NT2/D1 (cell line): ENCODE measurements at regions not wholly inside any gene's neighbourhood (a gene's known extent, or its start where the extent isn't known, plus 50 kb on each side); places are given as distances from the start of the nearest gene placed in this dataset.

Experiments
- DNase-seq: peaks from one replicate; pipeline ENCODE4 v3.0.0-alpha.2; 2011; ENCODE audit warnings: low read depth, low spot score
- H3K27me3 ChIP-seq: 2 replicates; pipeline ENCODE4 v1.6.0; 2011; ENCODE audit warnings: mild to moderate bottlenecking; ENCODE audit not compliant: insufficient read length, insufficient read depth
- H3K36me3 ChIP-seq: 2 replicates; pipeline ENCODE4 v1.6.1; 2011; ENCODE audit warnings: mild to moderate bottlenecking, low read length, mixed read lengths; ENCODE audit not compliant: insufficient read depth, insufficient read length
- H3K4me1 ChIP-seq: 2 replicates; pipeline ENCODE4 v1.5.1; 2011; ENCODE audit not compliant: insufficient read depth, insufficient read length
- H3K4me3 ChIP-seq: 2 replicates; pipeline ENCODE4 v1.5.1; 2011; ENCODE audit warnings: low read depth; ENCODE audit not compliant: insufficient read length
- H3K9ac ChIP-seq: 2 replicates; pipeline ENCODE4 v1.6.0; 2011; ENCODE audit warnings: low read depth; ENCODE audit not compliant: insufficient read length
- H3K9me3 ChIP-seq: 2 replicates; pipeline ENCODE4 v1.5.1; 2011; ENCODE audit warnings: mild to moderate bottlenecking, low read length; ENCODE audit not compliant: insufficient read depth
- SUZ12 ChIP-seq: IDR thresholded peaks from 2 replicates; pipeline ENCODE4 v1.6.1; 2011; ENCODE audit not compliant: insufficient read length, insufficient read depth; ENCODE audit errors: extremely low read depth
- YY1 ChIP-seq: IDR thresholded peaks from 2 replicates; pipeline ENCODE4 v1.6.1; 2011; ENCODE audit not compliant: insufficient read length, insufficient read depth
- ZNF274 ChIP-seq: IDR thresholded peaks from 2 replicates; pipeline ENCODE4 v1.6.1; 2011; ENCODE audit warnings: mild to moderate bottlenecking, low read depth, low read length

DNA sequence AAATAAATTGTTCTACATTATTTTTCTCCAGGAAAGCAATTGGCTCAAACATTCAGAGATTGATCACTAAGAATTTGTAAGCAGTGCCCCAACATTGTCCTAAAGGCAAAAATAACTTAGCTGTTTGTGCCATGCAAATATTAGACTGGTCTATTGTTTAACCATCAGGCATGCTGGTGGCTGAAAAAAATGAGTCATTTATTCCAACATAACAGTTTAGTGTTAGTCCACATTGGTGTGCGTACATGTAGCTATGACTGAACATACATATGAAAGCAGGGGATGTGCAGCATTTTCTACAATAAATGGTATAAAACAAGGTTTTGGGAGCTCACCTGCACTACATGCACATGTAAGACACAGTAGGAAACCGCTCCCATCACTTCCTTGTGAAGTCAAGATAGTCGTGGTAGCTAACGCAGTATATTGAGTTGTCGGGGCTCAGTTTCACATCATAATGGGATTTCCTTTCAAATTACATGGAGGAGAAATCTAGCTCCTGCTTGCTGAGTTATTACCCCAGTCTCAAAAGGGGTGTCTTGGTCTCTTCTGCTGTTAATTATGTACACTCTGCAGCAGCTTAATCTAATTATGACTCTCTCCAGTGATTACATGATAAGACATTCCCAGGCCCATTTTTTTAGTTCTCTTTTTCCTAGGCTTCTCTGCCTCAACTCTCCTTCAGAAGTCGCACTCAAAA lies 199.4 kb downstream of the LYPLAL1 start:
- Histone ChIP-seq H3K9ac (no peak overlapping the region), H3K4me1 (no peaks in the 10 kb centered on the region), H3K9me3 (no peaks in the 10 kb centered on the region), H3K36me3 (no peaks in the 10 kb centered on the region), H3K4me3 (no peak overlapping the region), H3K27me3 (no peaks in the 10 kb centered on the region)
- no peak for DNase-seq
- TF ChIP-seq SUZ12, result no peak
- no peak for TF ChIP-seq YY1
- no peak for TF ChIP-seq ZNF274

DNA sequence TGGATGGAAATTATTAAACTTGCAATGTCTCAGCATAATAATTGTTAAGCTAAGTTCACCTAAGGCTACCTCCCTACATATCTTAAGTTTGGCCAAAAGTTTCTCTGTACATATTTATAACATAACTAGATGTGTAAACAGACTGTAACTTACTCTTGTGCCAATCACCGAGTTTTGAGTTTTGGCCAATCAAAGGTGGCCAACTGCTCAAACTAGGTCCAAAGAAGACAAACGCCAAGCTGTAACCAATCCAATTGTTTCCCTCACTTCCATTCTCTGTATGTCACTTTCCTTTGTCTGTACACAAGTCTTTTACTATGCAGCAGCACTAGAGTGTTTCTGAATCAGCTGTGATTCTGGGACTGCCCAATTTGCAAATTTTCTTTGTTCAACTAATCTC lies 197.8 kb downstream of the LYPLAL1 start:
- H3K27me3 ChIP-seq, result no peaks in the 10 kb centered on the region
- no peaks in the 10 kb centered on the region for H3K9me3 ChIP-seq
- H3K4me3 ChIP-seq, result no peak overlapping the region
- H3K36me3 ChIP-seq, result no peaks in the 10 kb centered on the region
- H3K9ac ChIP-seq, result no peak overlapping the region
- no peak for DNase-seq
- no peaks in the 10 kb centered on the region for H3K4me1 ChIP-seq
- TF ChIP-seq SUZ12 (no peak), YY1 (no peak), ZNF274 (no peak)

DNA sequence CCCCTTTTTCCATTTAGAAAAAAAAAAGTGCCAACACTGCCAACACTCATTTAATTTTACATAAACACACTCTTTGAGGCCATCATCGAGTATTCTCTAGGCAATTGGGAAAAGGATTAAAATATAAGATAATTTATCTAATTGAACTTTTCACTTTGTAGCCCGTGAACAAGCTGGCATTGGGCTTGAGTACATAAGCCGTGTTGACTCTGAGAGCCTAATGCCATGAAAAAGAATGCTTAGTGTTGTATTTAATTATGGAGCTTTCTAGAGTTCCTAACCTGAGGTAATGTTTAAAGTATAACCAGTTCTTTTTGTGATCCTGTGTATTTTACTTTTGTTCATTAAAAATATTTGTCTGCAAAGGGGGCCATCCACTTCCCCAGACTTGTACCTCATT lies 193.8 kb downstream of the LYPLAL1 start:
- DNase-seq, result no peak
- Histone ChIP-seq H3K4me3 (no peak overlapping the region), H3K27me3 (no peaks in the 10 kb centered on the region)

DNA sequence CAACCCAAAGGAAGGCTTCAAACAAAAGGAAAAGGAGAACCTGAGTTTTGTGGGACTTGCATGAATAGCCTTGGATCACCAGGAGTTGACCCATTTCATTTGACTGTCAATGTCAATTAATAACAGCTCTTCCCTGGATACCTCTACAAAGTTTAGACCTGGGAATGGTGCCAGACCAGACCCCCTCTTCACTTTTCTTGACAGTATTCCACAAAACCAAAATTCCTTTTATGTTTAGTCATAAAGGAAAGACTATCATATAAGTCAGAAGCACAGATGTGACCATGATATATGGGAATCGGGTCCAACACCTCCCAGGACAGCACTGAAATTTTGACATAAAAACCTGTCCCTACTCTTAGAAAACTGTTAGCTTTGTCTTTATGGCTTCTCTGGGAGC lies 191.8 kb downstream of the LYPLAL1 start:
- H3K4me3 ChIP-seq, result no peak overlapping the region
- no peaks in the 10 kb centered on the region for H3K27me3 ChIP-seq
- TF ChIP-seq SUZ12 (no peak), YY1 (no peak), ZNF274 (no peak)
- DNase-seq, result no peak
- no peaks in the 10 kb centered on the region for H3K36me3 ChIP-seq
- H3K9ac ChIP-seq, result no peak overlapping the region
- H3K4me1 ChIP-seq, result no peaks in the 10 kb centered on the region
- H3K9me3 ChIP-seq, result no peaks in the 10 kb centered on the region

More for the DNA sequence above, 193.8 kb downstream of the LYPLAL1 start:
- Histone ChIP-seq H3K36me3 (no peaks in the 10 kb centered on the region), H3K9me3 (no peaks in the 10 kb centered on the region), H3K4me1 (no peaks in the 10 kb centered on the region), H3K9ac (no peak overlapping the region)
- no peak for TF ChIP-seq YY1
- TF ChIP-seq SUZ12, result no peak
- TF ChIP-seq ZNF274, result no peak

DNA sequence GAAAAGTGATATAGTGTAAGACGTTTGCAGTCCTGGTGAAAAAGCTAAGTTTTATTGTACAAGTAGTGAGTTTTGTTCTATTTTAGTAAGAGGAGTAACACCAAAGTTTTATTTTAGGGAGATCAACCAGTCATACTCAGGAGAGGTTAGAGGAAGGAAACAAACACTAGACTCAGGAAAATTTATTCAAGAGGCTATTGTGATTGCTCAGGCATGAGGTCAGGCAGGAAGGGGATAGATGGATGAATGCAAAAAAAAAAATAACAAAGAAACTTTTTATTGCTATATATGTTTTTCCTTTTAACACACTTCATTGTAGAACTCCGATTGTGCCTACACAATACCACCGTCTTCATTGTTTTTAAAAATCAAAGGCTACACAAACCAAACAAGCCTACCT lies 189.0 kb downstream of the LYPLAL1 start:
- Histone ChIP-seq H3K4me1 (no peaks in the 10 kb centered on the region), H3K4me3 (no peak overlapping the region), H3K9ac (no peak overlapping the region), H3K36me3 (no peaks in the 10 kb centered on the region), H3K9me3 (no peaks in the 10 kb centered on the region), H3K27me3 (no peaks in the 10 kb centered on the region)
- no peak for DNase-seq
- TF ChIP-seq ZNF274, result no peak
- TF ChIP-seq SUZ12, result no peak
- no peak for TF ChIP-seq YY1

DNA sequence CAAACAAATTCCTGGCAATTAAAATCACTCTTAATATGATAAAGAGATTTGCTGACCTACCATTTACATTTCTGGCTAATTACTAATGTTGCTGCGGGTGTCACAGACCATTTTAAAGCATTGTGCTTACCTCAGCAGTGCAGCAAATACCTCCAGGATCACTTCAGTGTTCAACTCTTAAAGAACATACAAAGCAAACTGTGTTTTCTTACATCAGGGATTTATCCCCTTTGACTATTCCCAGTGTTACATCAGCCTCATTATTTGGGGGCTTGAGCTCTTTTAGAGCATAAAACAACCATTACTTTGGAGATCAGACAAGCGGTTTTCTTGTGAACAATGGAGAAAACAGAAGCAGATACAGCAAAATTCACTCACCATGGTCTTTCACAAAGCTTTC lies 185.4 kb downstream of the LYPLAL1 start:
- no peak overlapping the region for H3K9ac ChIP-seq
- no peaks in the 10 kb centered on the region for H3K27me3 ChIP-seq
- TF ChIP-seq ZNF274 (no peak), YY1 (no peak), SUZ12 (no peak)
- no peaks in the 10 kb centered on the region for H3K4me1 ChIP-seq
- H3K4me3 ChIP-seq, result no peak overlapping the region
- no peaks in the 10 kb centered on the region for H3K36me3 ChIP-seq
- no peak for DNase-seq
- H3K9me3 ChIP-seq, result no peaks in the 10 kb centered on the region

DNA sequence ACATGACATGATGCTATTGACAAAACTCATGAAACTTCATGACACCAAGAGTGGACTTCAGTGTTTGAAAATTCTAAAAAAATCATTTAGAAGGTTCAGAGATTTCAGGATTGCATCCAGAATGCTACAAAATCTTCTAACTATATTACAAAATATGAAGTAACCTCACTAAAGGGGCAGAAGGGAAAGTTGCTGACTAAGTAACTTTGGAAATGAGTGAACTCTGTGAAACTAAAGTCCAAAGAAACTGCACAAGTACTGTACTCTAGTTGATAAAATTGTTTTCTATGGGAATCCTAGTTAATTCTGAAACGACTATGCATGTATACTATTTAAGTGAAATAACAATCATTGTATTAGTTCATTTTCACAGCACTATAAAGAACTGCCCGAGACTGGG lies 184.4 kb downstream of the LYPLAL1 start:
- H3K4me1 ChIP-seq, result no peaks in the 10 kb centered on the region
- no peak overlapping the region for H3K4me3 ChIP-seq
- H3K9me3 ChIP-seq, result no peaks in the 10 kb centered on the region
- DNase-seq, result no peak
- H3K36me3 ChIP-seq, result no peaks in the 10 kb centered on the region
- TF ChIP-seq SUZ12 (no peak), ZNF274 (no peak), YY1 (no peak)
- H3K9ac ChIP-seq, result no peak overlapping the region
- H3K27me3 ChIP-seq, result no peaks in the 10 kb centered on the region
